GM12878 (cell line): ENCODE measurements at regions not wholly inside any gene's neighbourhood (a gene's known extent, or its start where the extent isn't known, plus 50 kb on each side); places are given as distances from the start of the nearest gene placed in this dataset.

ENCODE experiments used
- ATAC-seq: fragments of 200-7000 bp; cut with Tn5 transposase; 3 replicates; pipeline ENCODE4 v1.9.1; 2020; ENCODE audit warnings: mild to moderate bottlenecking, moderate library complexity
- BruUV-seq: library from RNA; stranded (reverse); fragments of 400-500 nt; replicated peaks from 2 replicates; lab custom pipeline; 2021; lab: Mats Ljungman, UMichigan
- CTCF ChIA-PET: fragments of 300-600 bp; sonication (Branson Sonifier 250); formaldehyde crosslinking; extraction: SDS; loops from one replicate; lab custom pipeline; 2021; ENCODE audit warnings: inconsistent platforms; lab: Yijun Ruan, JAX
- POLR2A ChIA-PET: fragments of 350-600 bp; formaldehyde crosslinking; extraction: SDS; loops from one replicate; lab custom pipeline; 2021; ENCODE audit warnings: inconsistent platforms; lab: Charles Lee
- RAD21 ChIA-PET: fragments of 300-600 bp; sonication (Branson Sonifier 250); formaldehyde crosslinking; loops from one replicate; lab custom pipeline; 2023; ENCODE audit warnings: antibody characterized with exemption; ENCODE audit not compliant: unreplicated experiment; lab: Charles Lee
- SMC1A ChIA-PET: fragments of 300-600 bp; sonication (Branson Sonifier 250); formaldehyde crosslinking; loops from one replicate; lab custom pipeline; 2023; ENCODE audit not compliant: unreplicated experiment, uncharacterized antibody; lab: Charles Lee
- DNase-seq: peaks from one replicate; pipeline ENCODE4 v3.0.0-alpha.2; 2011; ENCODE audit warnings: low read depth, low spot score
- FAIRE-seq: peaks from 3 replicates; lab custom pipeline; 2011; peaks lifted over from hg19 to GRCh38; lab: Jason Lieb, UNC
- H2AFZ ChIP-seq: 2 replicates; pipeline ENCODE4 v1.6.0; 2011; ENCODE audit warnings: low read depth, low read length, control low read depth; ENCODE audit not compliant: control insufficient read depth
- H3K27ac ChIP-seq: 2 replicates; pipeline ENCODE4 v1.5.1; 2011; ENCODE audit warnings: control low read depth; ENCODE audit not compliant: control insufficient read depth, insufficient read depth
- H3K27me3 ChIP-seq, 2 experiments: replicated peaks in 1 of 2; 2 replicates each; pipeline versions ENCODE4 v1.6.0 to v1.6.1; 2011; ENCODE audit warnings: low read length in 1 of 2; ENCODE audit not compliant: control insufficient read depth in 2 of 2, insufficient read depth in 2 of 2
- H3K36me3 ChIP-seq, 2 experiments: 2 replicates each; pipeline ENCODE4 v1.5.1; 2011; ENCODE audit warnings: low read length in 1 of 2; ENCODE audit not compliant: control insufficient read depth in 2 of 2, insufficient read depth in 2 of 2
- H3K4me1 ChIP-seq: 2 replicates; pipeline ENCODE4 v1.6.1; 2011; ENCODE audit warnings: mild to moderate bottlenecking, low read length, moderate library complexity, mixed read lengths; ENCODE audit not compliant: control insufficient read depth, insufficient read depth
- H3K4me2 ChIP-seq: 2 replicates; pipeline ENCODE4 v1.6.0; 2011; ENCODE audit warnings: control low read depth; ENCODE audit not compliant: control insufficient read depth, insufficient read depth
- H3K4me3 ChIP-seq: fragments of 200-600 bp; sonication (generic); 2 replicates; pipeline ENCODE4 v1.5.1; 2016
- H3K79me2 ChIP-seq: 2 replicates; pipeline ENCODE4 v1.6.0; 2011; ENCODE audit warnings: low read length; ENCODE audit not compliant: control insufficient read depth, insufficient read depth
- H3K9ac ChIP-seq: 2 replicates; pipeline ENCODE4 v1.8.0; 2011; ENCODE audit warnings: low read length, control low read depth, mixed read lengths; ENCODE audit not compliant: control insufficient read depth, insufficient read depth
- H3K9me3 ChIP-seq: replicated peaks from 3 replicates; pipeline ENCODE4 v1.5.1; 2011; ENCODE audit warnings: mild to moderate bottlenecking, low read length; ENCODE audit not compliant: control insufficient read depth, insufficient read depth
- H4K20me1 ChIP-seq: 2 replicates; pipeline ENCODE4 v1.6.0; 2011; ENCODE audit not compliant: control insufficient read depth, insufficient read depth
- ASH2L ChIP-seq: fragments of 300-600, 200-600 bp; sonication (generic); IDR thresholded peaks from 2 replicates; pipeline ENCODE4 v1.6.1; 2017; ENCODE audit warnings: low read depth, mild to moderate bottlenecking, borderline replicate concordance
- ATF3 ChIP-seq: IDR thresholded peaks from 2 replicates; pipeline ENCODE4 v1.6.1; 2011; ENCODE audit warnings: low read depth, mild to moderate bottlenecking, low read length, moderate library complexity, borderline replicate concordance; ENCODE audit errors: extremely low read depth
- BCLAF1 ChIP-seq: fragments of 450-650 bp; IDR thresholded peaks from 2 replicates; pipeline ENCODE4 v1.6.1; 2017; ENCODE audit warnings: antibody characterized with exemption, mild to moderate bottlenecking, moderate library complexity
- CBFB ChIP-seq: IDR thresholded peaks from 2 replicates; pipeline ENCODE4 v1.6.1; 2016; ENCODE audit warnings: antibody characterized with exemption, low read depth
- CREB1 ChIP-seq: IDR thresholded peaks from 2 replicates; pipeline ENCODE4 v1.6.1; 2012; ENCODE audit warnings: low read depth, mild to moderate bottlenecking, inconsistent platforms
- DPF2 ChIP-seq: fragments of 450-650 bp; IDR thresholded peaks from 2 replicates; pipeline ENCODE4 v1.6.1; 2017; ENCODE audit warnings: mild to moderate bottlenecking
- EP300 ChIP-seq, 2 experiments: fragments of 150-350 bp in 1 of 2; IDR thresholded peaks; 2 replicates each; pipeline ENCODE4 v1.6.1; 2011 to 2012; ENCODE audit warnings: low read depth in 2 of 2, low read length in 2 of 2, borderline replicate concordance in 1 of 2, improper control_type of control experiment in 1 of 2, inconsistent platforms in 1 of 2; ENCODE audit not compliant: control insufficient read depth in 1 of 2
- FOXK2 ChIP-seq: fragments of 450-650 bp; IDR thresholded peaks from 2 replicates; pipeline ENCODE4 v1.6.1; 2017; ENCODE audit warnings: mild to moderate bottlenecking, moderate library complexity
- HCFC1 ChIP-seq: fragments of 150-350 bp; IDR thresholded peaks from 2 replicates; pipeline ENCODE4 v1.6.1; 2014; ENCODE audit warnings: low read length
- MAX ChIP-seq: IDR thresholded peaks from 2 replicates; pipeline ENCODE4 v1.6.1; 2012; ENCODE audit warnings: low read depth, low read length, improper control_type of control experiment
- MEF2A ChIP-seq: IDR thresholded peaks from 2 replicates; pipeline ENCODE4 v1.6.1; 2011; ENCODE audit warnings: low read depth, mild to moderate bottlenecking, low read length, moderate library complexity; ENCODE audit not compliant: insufficient read depth
- POU2F2 ChIP-seq: IDR thresholded peaks from 3 replicates; pipeline ENCODE4 v1.6.1; 2011; ENCODE audit warnings: low read depth, mild to moderate bottlenecking, low read length, borderline replicate concordance
- RUNX3 ChIP-seq: IDR thresholded peaks from 2 replicates; pipeline ENCODE4 v1.6.1; 2012; ENCODE audit warnings: low read length, inconsistent platforms
- SP1 ChIP-seq: IDR thresholded peaks from one replicate; pipeline ENCODE4 v1.6.1; 2011; ENCODE audit warnings: low read depth, low read length
- SRF ChIP-seq, 2 experiments: IDR thresholded peaks; 2 replicates each; pipeline ENCODE4 v1.6.1; 2011; ENCODE audit warnings: low read depth in 2 of 2, low read length in 2 of 2, mild to moderate bottlenecking in 1 of 2, moderate library complexity in 1 of 2
- WRNIP1 ChIP-seq: IDR thresholded peaks from 2 replicates; pipeline ENCODE4 v1.6.1; 2011; ENCODE audit warnings: low read depth, low read length, improper control_type of control experiment, borderline replicate concordance
- ZNF24 ChIP-seq: fragments of 450-650 bp; IDR thresholded peaks from 2 replicates; pipeline ENCODE4 v1.6.1; 2017; ENCODE audit warnings: antibody characterized with exemption, mild to moderate bottlenecking
- ZNF592 ChIP-seq: fragments of 450-650 bp; IDR thresholded peaks from 2 replicates; pipeline ENCODE4 v1.6.1; 2017; ENCODE audit warnings: mild to moderate bottlenecking, moderate library complexity
- WGBS: methylation state at CpG from one replicate; pipeline ENCODE4 v1.1.6; 2016; ENCODE audit warnings: low lambda C conversion rate; ENCODE audit not compliant: insufficient replicate concordance, insufficient coverage; ENCODE audit errors: missing lambda C conversion rate; 5-methylcytosine and 5-hydroxymethylcytosine counted together
- in situ Hi-C: fragments of 300-500 bp; cut with MboI; formaldehyde crosslinking; loops from 9 replicates; pipeline ENCODE4 v1.14.3; 2018; ENCODE audit warnings: mixed read lengths
- intact Hi-C: fragments of 100-400 bp; cut with micrococcal nuclease; formaldehyde crosslinking; loops from one replicate; pipeline ENCODE4 v1.14.2; 2022; ENCODE audit not compliant: unreplicated experiment

GRCh38 chr15:39406485-39406884 is 174.4 kb upstream of the THBS1 start:
- FAIRE-seq, result no peak
- H3K79me2 ChIP-seq, result no peaks in the 10 kb centered on the region
- intact Hi-C loops (no loop called here), in situ Hi-C loops (no loop called here)
- H3K36me3 ChIP-seq, result no peaks in the 10 kb centered on the region
- H3K27ac ChIP-seq, result no peak overlapping the region
- H3K9ac ChIP-seq, result no peak overlapping the region
- BruUV-seq, result no TSS peak
- no peak overlapping the region for H3K4me3 ChIP-seq
- ChIA-PET CTCF (no interaction called here), RAD21 (no interaction called here), POLR2A (no interaction called here), SMC1A (no interaction called here)
- no peak overlapping the region for H3K4me2 ChIP-seq
- H2AFZ ChIP-seq, result no peak overlapping the region
- no peak for DNase-seq
- H3K4me1 ChIP-seq, result peaks cover 8% of the 10 kb centered on the region
- H4K20me1 ChIP-seq, result no peaks in the 10 kb centered on the region
- ATAC-seq, result peak; percentile 94
- no peaks in the 10 kb centered on the region for H3K27me3 ChIP-seq
- TF ChIP-seq FOXK2 (no peak), MAX (no peak), SP1 (no peak), SRF (IDR thresholded peaks at IDR 0.05; ENCODE audit: low read depth in 2 of 2, low read length in 2 of 2) (no peak), CBFB (no peak), ZNF24 (no peak), WRNIP1 (no peak), MEF2A (no peak), ZNF592 (no peak), RUNX3 (peak; percentile 58), BCLAF1 (no peak), DPF2 (no peak), POU2F2 (peak; percentile 53; the same call in 1 of the 3 replicates), HCFC1 (no peak), EP300 (IDR thresholded peaks at IDR 0.05; ENCODE audit: borderline replicate concordance in 1 of 2, control insufficient read depth in 1 of 2, low read depth in 2 of 2, low read length in 2 of 2) (no peak), CREB1 (no peak), ATF3 (no peak), ASH2L (no peak)
- no peaks in the 10 kb centered on the region for H3K9me3 ChIP-seq
- WGBS, result 16% methylated on average over 6 of the region's 6 CpGs
